H1 (cell line): ENCODE measurements at regions not wholly inside any gene's neighbourhood (a gene's known extent, or its start where the extent isn't known, plus 50 kb on each side); places are given as distances from the start of the nearest gene placed in this dataset.

Source experiments
- CTCF ChIA-PET: fragments of 300-600 bp; sonication (Branson Sonifier 250); formaldehyde crosslinking; loops from one replicate; lab custom pipeline; 2021; ENCODE audit not compliant: partially characterized antibody; lab: Charles Lee
- POLR2A ChIA-PET: fragments of 300-600 bp; sonication (Branson Sonifier 250); formaldehyde crosslinking; loops from one replicate; lab custom pipeline; 2021; ENCODE audit warnings: inconsistent platforms; ENCODE audit not compliant: partially characterized antibody; lab: Charles Lee
- DNase-seq, 2 experiments: peaks; one replicate each; pipeline versions ENCODE4 v3.0.0 to v3.0.0-alpha.2; 2010 to 2022; ENCODE audit warnings: low spot score in 2 of 2, low read depth in 1 of 2, mixed read lengths in 1 of 2
- FAIRE-seq: peaks from 2 replicates; lab custom pipeline; 2011; peaks lifted over from hg19 to GRCh38; lab: Jason Lieb, UNC
- H2AFZ ChIP-seq: 2 replicates; pipeline ENCODE4 v1.8.1; 2012; ENCODE audit warnings: low read length, inconsistent platforms
- H2AK5ac ChIP-seq: 2 replicates; pipeline ENCODE4 v1.6.1; 2013; ENCODE audit warnings: low read depth, low read length
- H2BK120ac ChIP-seq: replicated peaks from 2 replicates; pipeline ENCODE3; 2013; ENCODE audit warnings: low read depth, low read length, inconsistent platforms
- H2BK12ac ChIP-seq: 2 replicates; pipeline ENCODE4 v1.6.1; 2013; ENCODE audit warnings: low read depth, low read length
- H2BK15ac ChIP-seq: 2 replicates; pipeline ENCODE4 v1.6.1; 2013; ENCODE audit warnings: low read length
- H2BK20ac ChIP-seq: 2 replicates; pipeline ENCODE4 v1.6.1; 2013; ENCODE audit warnings: low read length
- H2BK5ac ChIP-seq: 2 replicates; pipeline ENCODE4 v1.6.1; 2013; ENCODE audit warnings: low read depth, low read length
- H3K14ac ChIP-seq: 2 replicates; pipeline ENCODE4 v1.6.1; 2013; ENCODE audit warnings: inconsistent platforms; ENCODE audit not compliant: insufficient read length
- H3K18ac ChIP-seq: 2 replicates; pipeline ENCODE4 v1.6.1; 2013; ENCODE audit warnings: low read length; ENCODE audit errors: extremely low read depth
- H3K23ac ChIP-seq: 2 replicates; pipeline ENCODE4 v1.6.1; 2013; ENCODE audit warnings: inconsistent platforms; ENCODE audit not compliant: insufficient read length
- H3K23me2 ChIP-seq: 2 replicates; pipeline ENCODE4 v1.6.1; 2013; ENCODE audit warnings: low read depth, low read length
- H3K27ac ChIP-seq: 2 replicates; pipeline ENCODE4 v1.6.1; 2011; ENCODE audit warnings: low read depth, low read length, inconsistent platforms
- H3K27me3 ChIP-seq, 4 experiments: replicated peaks in 1 of 4; 1 replicate in 1 of 4; 2 replicates in 3 of 4; pipeline versions ENCODE4 v1.6.1 to v1.8.1; 2011 to 2013; ENCODE audit warnings: low read length in 3 of 4, mild to moderate bottlenecking in 3 of 4, inconsistent platforms in 2 of 4, mixed read lengths in 2 of 4, moderate library complexity in 1 of 4; ENCODE audit not compliant: control insufficient read depth in 3 of 4, insufficient read depth in 3 of 4; ENCODE audit errors: extremely low read depth in 1 of 4
- H3K36me3 ChIP-seq, 4 experiments: 2 replicates each; pipeline versions ENCODE4 v1.6.1 to v1.8.1; 2011 to 2013; ENCODE audit warnings: mild to moderate bottlenecking in 4 of 4, low read length in 3 of 4, moderate library complexity in 2 of 4, control low read depth in 1 of 4, inconsistent platforms in 1 of 4; ENCODE audit not compliant: insufficient read depth in 4 of 4, control insufficient read depth in 2 of 4
- H3K4ac ChIP-seq: replicated peaks from 2 replicates; pipeline ENCODE3; 2013; ENCODE audit warnings: low read length, low read depth, mixed read lengths, inconsistent platforms; ENCODE audit not compliant: insufficient read length
- H3K4me1 ChIP-seq, 4 experiments: replicated peaks in 1 of 4; 1 replicate in 1 of 4; 2 replicates in 3 of 4; pipeline versions ENCODE4 v1.6.1 to v1.8.1; 2011 to 2013; ENCODE audit warnings: low read length in 3 of 4, inconsistent platforms in 2 of 4, mixed read lengths in 1 of 4; ENCODE audit not compliant: insufficient read depth in 4 of 4, control insufficient read depth in 3 of 4
- H3K4me2 ChIP-seq, 2 experiments: 2 replicates each; pipeline versions ENCODE4 v1.6.1 to v1.8.1; 2011 to 2013; ENCODE audit warnings: low read depth in 2 of 2, low read length in 2 of 2, control low read depth in 1 of 2, inconsistent platforms in 1 of 2, mild to moderate bottlenecking in 1 of 2; ENCODE audit not compliant: insufficient read depth in 1 of 2
- H3K4me3 ChIP-seq, 4 experiments: fragments of 200-600, 300-600 bp in 1 of 4; sonication (generic), shearing (Covaris generic), sonication (Bioruptor Twin) in 1 of 4; 2 replicates each; pipeline versions ENCODE4 v1.5.1 to v1.8.1; 2011 to 2016; ENCODE audit warnings: low read length in 4 of 4, low read depth in 3 of 4, control low read depth in 2 of 4, inconsistent platforms in 2 of 4, mild to moderate bottlenecking in 2 of 4, mixed read lengths in 1 of 4, moderate library complexity in 1 of 4; ENCODE audit not compliant: insufficient read depth in 2 of 4; ENCODE audit errors: extremely low read depth in 1 of 4
- H3K56ac ChIP-seq: replicated peaks from 2 replicates; pipeline ENCODE3; 2013; ENCODE audit warnings: low read depth, mild to moderate bottlenecking, mixed read lengths, low read length, inconsistent platforms; ENCODE audit not compliant: insufficient read length
- H3K79me1 ChIP-seq: 2 replicates; pipeline ENCODE4 v1.6.1; 2013; ENCODE audit warnings: low read depth, low read length, control low read depth
- H3K79me2 ChIP-seq, 2 experiments: 2 replicates each; pipeline versions ENCODE4 v1.6.1 to v1.8.1; 2012 to 2013; ENCODE audit warnings: low read length in 2 of 2, mild to moderate bottlenecking in 2 of 2, inconsistent platforms in 1 of 2; ENCODE audit not compliant: insufficient read depth in 2 of 2, control insufficient read depth in 1 of 2
- H3K9ac ChIP-seq, 4 experiments: replicated peaks in 1 of 4; 1 replicate in 1 of 4; 2 replicates in 3 of 4; pipeline versions ENCODE4 v1.6.1 to v1.8.1; 2011 to 2013; ENCODE audit warnings: low read depth in 3 of 4, low read length in 3 of 4, control low read depth in 2 of 4, mild to moderate bottlenecking in 2 of 4, moderate library complexity in 2 of 4, inconsistent platforms in 1 of 4; ENCODE audit errors: extremely low read depth in 1 of 4
- H3K9me3 ChIP-seq, 2 experiments: 2 replicates each; pipeline versions ENCODE4 v1.6.1 to v1.8.1; 2012 to 2013; ENCODE audit warnings: mild to moderate bottlenecking in 2 of 2, moderate library complexity in 2 of 2, control low read depth in 1 of 2, inconsistent platforms in 1 of 2, low read depth in 1 of 2, low read length in 1 of 2, mixed read lengths in 1 of 2; ENCODE audit not compliant: insufficient read depth in 2 of 2
- H4K20me1 ChIP-seq, 2 experiments: replicated peaks in 1 of 2; 2 replicates each; pipeline versions ENCODE3 to v1.8.1; 2011 to 2013; ENCODE audit warnings: inconsistent platforms in 2 of 2, low read length in 2 of 2, mild to moderate bottlenecking in 1 of 2; ENCODE audit not compliant: insufficient read depth in 2 of 2, control insufficient read depth in 1 of 2
- H4K5ac ChIP-seq: 2 replicates; pipeline ENCODE4 v1.6.1; 2013; ENCODE audit warnings: low read length, low read depth, mixed read lengths, inconsistent platforms; ENCODE audit not compliant: insufficient read length
- H4K8ac ChIP-seq: 2 replicates; pipeline ENCODE4 v1.8.0; 2013; ENCODE audit warnings: mild to moderate bottlenecking, moderate library complexity, low read length, inconsistent platforms; ENCODE audit not compliant: insufficient read depth; ENCODE audit errors: extremely low read depth
- H4K91ac ChIP-seq: replicated peaks from 2 replicates; pipeline ENCODE3; 2013; ENCODE audit warnings: low read length, mixed read lengths, inconsistent platforms; ENCODE audit not compliant: insufficient read length
- ASH2L ChIP-seq: fragments of 200-600, 300-600 bp; sonication (generic); IDR thresholded peaks from one replicate; pipeline ENCODE4 v1.7.1; 2017; ENCODE audit warnings: low read length
- ATF2 ChIP-seq: IDR thresholded peaks from 2 replicates; pipeline ENCODE4 v1.6.1; 2012; ENCODE audit warnings: low read length, inconsistent platforms
- BRCA1 ChIP-seq: IDR thresholded peaks from 2 replicates; pipeline ENCODE4 v1.6.1; 2012; ENCODE audit warnings: low read depth, low read length, improper control_type of control experiment
- CHD2 ChIP-seq: IDR thresholded peaks from 2 replicates; pipeline ENCODE4 v1.6.1; 2012; ENCODE audit warnings: low read length, improper control_type of control experiment
- CTCF ChIP-seq, 3 experiments: IDR thresholded peaks; 1 replicate in 2 of 3; 2 replicates in 1 of 3; pipeline versions ENCODE4 v1.5.1 to v1.6.1; 2011; ENCODE audit warnings: low read length in 3 of 3, mild to moderate bottlenecking in 3 of 3, inconsistent platforms in 2 of 3, low read depth in 1 of 3, moderate library complexity in 1 of 3; ENCODE audit not compliant: insufficient read depth in 1 of 3; ENCODE audit errors: control extremely low read depth in 1 of 3
- EGR1 ChIP-seq: IDR thresholded peaks from 2 replicates; pipeline ENCODE4 v1.6.1; 2011; ENCODE audit warnings: low read depth, low read length, borderline replicate concordance
- FOSL1 ChIP-seq: IDR thresholded peaks from 2 replicates; pipeline ENCODE4 v1.6.1; 2011; ENCODE audit warnings: mild to moderate bottlenecking, low read depth, low read length, moderate library complexity; ENCODE audit not compliant: insufficient read depth
- GABPA ChIP-seq: IDR thresholded peaks from 2 replicates; pipeline ENCODE4 v1.6.1; 2011; ENCODE audit warnings: mild to moderate bottlenecking, low read length, moderate library complexity, borderline replicate concordance; ENCODE audit not compliant: insufficient read depth
- JUN ChIP-seq: IDR thresholded peaks from 2 replicates; pipeline ENCODE4 v1.6.1; 2011; ENCODE audit warnings: low read depth, mild to moderate bottlenecking, improper control_type of control experiment, low read length
- POLR2A ChIP-seq, 2 experiments: IDR thresholded peaks; 1 replicate in 1 of 2; 2 replicates in 1 of 2; pipeline ENCODE4 v1.6.1; 2011; ENCODE audit warnings: low read depth in 2 of 2, low read length in 2 of 2, mild to moderate bottlenecking in 2 of 2; ENCODE audit errors: control extremely low read depth in 1 of 2
- SAP30 ChIP-seq: fragments of 300-600 bp; sonication (generic); IDR thresholded peaks from 2 replicates; pipeline ENCODE4 v1.7.1; 2012; ENCODE audit warnings: low read length, moderate library complexity, mild to moderate bottlenecking, inconsistent platforms; ENCODE audit not compliant: insufficient read depth, insufficient replicate concordance
- SIRT6 ChIP-seq: IDR thresholded peaks from one replicate; pipeline ENCODE4 v1.7.1; 2012; ENCODE audit warnings: low read length, inconsistent platforms
- WGBS, 2 experiments: shearing (Covaris generic) in 1 of 2; methylation state at CpG; one replicate each; pipeline versions ENCODE4 v1.1.6 to v1.1.7; 2013 to 2015; ENCODE audit warnings: low lambda C conversion rate in 2 of 2, mixed read lengths in 2 of 2, inconsistent platforms in 1 of 2, low coverage in 1 of 2, missing lambda C conversion rate in 1 of 2; ENCODE audit not compliant: insufficient replicate concordance in 2 of 2, insufficient coverage in 1 of 2, insufficient read length in 1 of 2; ENCODE audit errors: extremely low coverage in 1 of 2, missing lambda C conversion rate in 1 of 2; 5-methylcytosine and 5-hydroxymethylcytosine counted together

- H3K36me3 ChIP-seq: no peaks in the 10 kb centered on the region
- no peak overlapping the region for H3K18ac ChIP-seq
- no peak overlapping the region for H3K4me3 ChIP-seq
- DNase-seq (no peak), FAIRE-seq (no peak)
- H4K91ac ChIP-seq: no peak overlapping the region
- H2BK12ac ChIP-seq: no peak overlapping the region
- H3K56ac ChIP-seq: no peak overlapping the region
- no peaks in the 10 kb centered on the region for H3K27me3 ChIP-seq
- H2BK15ac ChIP-seq: no peak overlapping the region
- no peaks in the 10 kb centered on the region for H3K23me2 ChIP-seq
- no peak overlapping the region for H2BK5ac ChIP-seq
- ChIA-PET CTCF (no interaction called here), POLR2A (no interaction called here)
- no peaks in the 10 kb centered on the region for H3K79me2 ChIP-seq
- H4K5ac ChIP-seq: no peak overlapping the region
- H3K9ac ChIP-seq: no peak overlapping the region
- H3K4me1 ChIP-seq: peaks cover 0 to 3% (median 2%) of the 10 kb centered on the region in 4 experiments; a peak in 2 of 7 replicates
- no peak overlapping the region for H3K14ac ChIP-seq
- no peak overlapping the region for H2AK5ac ChIP-seq
- no peak overlapping the region for H4K8ac ChIP-seq
- H2AFZ ChIP-seq: no peak overlapping the region
- 89% methylated on average over 2 of the region's 2 CpGs; no CpG with 5 or more reads in 1 of the 2 experiments for WGBS, 2 experiments
- H3K9me3 ChIP-seq: no peaks in the 10 kb centered on the region
- H3K4me2 ChIP-seq: no peak overlapping the region
- H3K4ac ChIP-seq: no peak overlapping the region
- no peaks in the 10 kb centered on the region for H3K79me1 ChIP-seq
- H2BK20ac ChIP-seq: no peak overlapping the region
- no peaks in the 10 kb centered on the region for H4K20me1 ChIP-seq
- H3K27ac ChIP-seq: no peak overlapping the region
- H2BK120ac ChIP-seq: no peak overlapping the region
- H3K23ac ChIP-seq: no peak overlapping the region
- TF ChIP-seq SIRT6 (no peak), BRCA1 (no peak), CTCF (IDR thresholded peaks at IDR 0.05; ENCODE audit: control extremely low read depth in 1 of 3, insufficient read depth in 1 of 3, low read depth in 1 of 3, low read length in 3 of 3) (no peak), FOSL1 (no peak), ASH2L (no peak), GABPA (no peak), JUN (no peak), POLR2A (IDR thresholded peaks at IDR 0.05; ENCODE audit: control extremely low read depth in 1 of 2, low read depth in 2 of 2, low read length in 2 of 2) (no peak), ATF2 (no peak), CHD2 (no peak), SAP30 (no peak), EGR1 (no peak)
These were observed 228.2 kb upstream of the DIPK2B start for GRCh38 chrX:45428831-45429230.
